ENCODE measurements at regions not wholly inside any gene's neighbourhood (a gene's known extent, or its start where the extent isn't known, plus 50 kb on each side); places are given as distances from the start of the nearest gene placed in this dataset.

DNA sequence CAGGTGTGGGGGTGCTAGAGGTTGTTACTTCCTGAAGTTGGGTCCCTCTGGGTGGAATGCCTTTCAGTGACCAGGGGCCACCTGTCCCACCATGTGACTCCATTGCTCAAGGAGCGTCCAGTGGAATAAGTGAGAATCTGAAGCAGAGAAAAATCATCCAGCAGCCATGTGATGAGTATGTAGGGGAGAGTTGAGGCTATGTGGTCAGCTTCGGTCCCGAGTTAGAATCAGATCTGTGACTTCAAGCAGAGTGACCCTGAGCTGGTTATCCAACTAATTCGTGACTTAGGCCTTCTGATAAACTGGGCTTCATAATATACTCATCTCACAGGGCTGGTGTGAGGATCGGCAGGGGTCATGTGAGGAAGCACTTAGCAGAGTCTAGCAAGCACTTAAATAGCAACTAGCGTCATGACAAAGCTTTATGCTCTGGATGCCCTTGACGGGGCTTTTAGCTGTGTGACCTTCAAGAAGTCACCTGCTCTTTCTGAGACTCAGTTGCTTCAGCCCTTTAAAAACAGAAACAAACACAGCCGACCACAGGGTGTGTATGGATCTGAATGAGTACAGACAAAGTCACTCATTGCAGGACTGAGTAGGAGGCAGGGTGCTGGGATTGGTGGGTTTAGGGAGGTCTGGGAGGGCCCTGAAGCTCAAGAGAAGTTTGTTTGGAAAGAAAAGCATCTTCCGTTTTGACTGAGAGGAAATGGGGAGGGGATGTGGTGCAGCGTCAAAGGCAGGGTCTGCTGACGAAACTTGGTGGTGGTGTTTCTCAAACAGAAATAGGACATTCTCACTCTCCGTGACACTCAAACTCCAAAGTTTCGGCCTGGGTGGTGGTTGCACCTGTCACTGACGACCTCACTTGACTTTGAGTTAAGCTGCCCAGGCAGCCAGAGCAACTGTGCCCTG lies 264.0 kb upstream of the CXCR4 start:
- TF ChIP-seq SIN3A (IDR thresholded peaks at IDR 0.05; ENCODE audit: borderline replicate concordance, insufficient read depth, low read depth, low read length), result no peak
- TF ChIP-seq, protein P1, sequence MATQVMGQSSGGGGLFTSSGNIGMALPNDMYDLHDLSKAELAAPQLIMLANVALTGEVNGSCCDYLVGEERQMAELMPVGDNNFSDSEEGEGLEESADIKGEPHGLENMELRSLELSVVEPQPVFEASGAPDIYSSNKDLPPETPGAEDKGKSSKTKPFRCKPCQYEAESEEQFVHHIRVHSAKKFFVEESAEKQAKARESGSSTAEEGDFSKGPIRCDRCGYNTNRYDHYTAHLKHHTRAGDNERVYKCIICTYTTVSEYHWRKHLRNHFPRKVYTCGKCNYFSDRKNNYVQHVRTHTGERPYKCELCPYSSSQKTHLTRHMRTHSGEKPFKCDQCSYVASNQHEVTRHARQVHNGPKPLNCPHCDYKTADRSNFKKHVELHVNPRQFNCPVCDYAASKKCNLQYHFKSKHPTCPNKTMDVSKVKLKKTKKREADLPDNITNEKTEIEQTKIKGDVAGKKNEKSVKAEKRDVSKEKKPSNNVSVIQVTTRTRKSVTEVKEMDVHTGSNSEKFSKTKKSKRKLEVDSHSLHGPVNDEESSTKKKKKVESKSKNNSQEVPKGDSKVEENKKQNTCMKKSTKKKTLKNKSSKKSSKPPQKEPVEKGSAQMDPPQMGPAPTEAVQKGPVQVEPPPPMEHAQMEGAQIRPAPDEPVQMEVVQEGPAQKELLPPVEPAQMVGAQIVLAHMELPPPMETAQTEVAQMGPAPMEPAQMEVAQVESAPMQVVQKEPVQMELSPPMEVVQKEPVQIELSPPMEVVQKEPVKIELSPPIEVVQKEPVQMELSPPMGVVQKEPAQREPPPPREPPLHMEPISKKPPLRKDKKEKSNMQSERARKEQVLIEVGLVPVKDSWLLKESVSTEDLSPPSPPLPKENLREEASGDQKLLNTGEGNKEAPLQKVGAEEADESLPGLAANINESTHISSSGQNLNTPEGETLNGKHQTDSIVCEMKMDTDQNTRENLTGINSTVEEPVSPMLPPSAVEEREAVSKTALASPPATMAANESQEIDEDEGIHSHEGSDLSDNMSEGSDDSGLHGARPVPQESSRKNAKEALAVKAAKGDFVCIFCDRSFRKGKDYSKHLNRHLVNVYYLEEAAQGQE (IDR thresholded peaks at IDR 0.05; ENCODE audit: insufficient read depth in 1 of 2, low read depth in 2 of 2, low read length in 1 of 2), result no peak
- no peak for TF ChIP-seq TCF7L2 (IDR thresholded peaks at IDR 0.05; ENCODE audit: low read depth, low read length)
- no peak for TF ChIP-seq POLR2AphosphoS5 (IDR thresholded peaks at IDR 0.05; ENCODE audit: low read depth, low read length)
- TF ChIP-seq, protein P2, sequence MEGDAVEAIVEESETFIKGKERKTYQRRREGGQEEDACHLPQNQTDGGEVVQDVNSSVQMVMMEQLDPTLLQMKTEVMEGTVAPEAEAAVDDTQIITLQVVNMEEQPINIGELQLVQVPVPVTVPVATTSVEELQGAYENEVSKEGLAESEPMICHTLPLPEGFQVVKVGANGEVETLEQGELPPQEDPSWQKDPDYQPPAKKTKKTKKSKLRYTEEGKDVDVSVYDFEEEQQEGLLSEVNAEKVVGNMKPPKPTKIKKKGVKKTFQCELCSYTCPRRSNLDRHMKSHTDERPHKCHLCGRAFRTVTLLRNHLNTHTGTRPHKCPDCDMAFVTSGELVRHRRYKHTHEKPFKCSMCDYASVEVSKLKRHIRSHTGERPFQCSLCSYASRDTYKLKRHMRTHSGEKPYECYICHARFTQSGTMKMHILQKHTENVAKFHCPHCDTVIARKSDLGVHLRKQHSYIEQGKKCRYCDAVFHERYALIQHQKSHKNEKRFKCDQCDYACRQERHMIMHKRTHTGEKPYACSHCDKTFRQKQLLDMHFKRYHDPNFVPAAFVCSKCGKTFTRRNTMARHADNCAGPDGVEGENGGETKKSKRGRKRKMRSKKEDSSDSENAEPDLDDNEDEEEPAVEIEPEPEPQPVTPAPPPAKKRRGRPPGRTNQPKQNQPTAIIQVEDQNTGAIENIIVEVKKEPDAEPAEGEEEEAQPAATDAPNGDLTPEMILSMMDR (IDR thresholded peaks at IDR 0.05), result no peak
- intact Hi-C loops (cut with micrococcal nuclease; ENCODE audit: unreplicated experiment), result no loop called here
- no peak for DNase-seq (ENCODE audit: low read depth, low spot score)
- Histone ChIP-seq H3K36me3 (ENCODE audit: control insufficient read depth, insufficient read depth, low read length) (no peaks in the 10 kb centered on the region), H3K27ac (ENCODE audit: low read length) (no peak overlapping the region), H3K27me3 (ENCODE audit: control insufficient read depth, insufficient read depth, low read length) (no peaks in the 10 kb centered on the region), H3K9me3 (ENCODE audit: control insufficient read depth, insufficient read depth, low read depth, low read length) (no peaks in the 10 kb centered on the region), H3K4me1 (ENCODE audit: control insufficient read depth, insufficient read depth, low read length) (no peaks in the 10 kb centered on the region), H3K4me3 (ENCODE audit: low read depth in 2 of 2, low read length in 2 of 2) (no peak overlapping the region)
- ChIA-PET CTCF (no interaction called here), POLR2A (no interaction called here)
- in situ Hi-C loops (cut with HindIII; ENCODE audit: low pct_unique_long_range_greater_than_20kb, low sequenced_read_pairs), result no loop called here
- no TSS peak for BruUV-seq (replicated peaks)
- no peak for ATAC-seq

GRCh38 chr2:136381245-136381644 lies 263.3 kb upstream of the CXCR4 start:
- Histone ChIP-seq H3K4me1 (ENCODE audit: control insufficient read depth, insufficient read depth, low read length) (no peaks in the 10 kb centered on the region), H3K27me3 (ENCODE audit: control insufficient read depth, insufficient read depth, low read length) (no peaks in the 10 kb centered on the region), H3K27ac (ENCODE audit: low read length) (no peak overlapping the region), H3K4me3 (ENCODE audit: low read depth in 2 of 2, low read length in 2 of 2) (no peak overlapping the region), H3K36me3 (ENCODE audit: control insufficient read depth, insufficient read depth, low read length) (no peaks in the 10 kb centered on the region), H3K9me3 (ENCODE audit: control insufficient read depth, insufficient read depth, low read depth, low read length) (no peaks in the 10 kb centered on the region)
- intact Hi-C loops (cut with micrococcal nuclease; ENCODE audit: unreplicated experiment) (no loop called here), in situ Hi-C loops (cut with HindIII; ENCODE audit: low pct_unique_long_range_greater_than_20kb, low sequenced_read_pairs) (no loop called here)
- DNase-seq (ENCODE audit: low read depth, low spot score), result no peak
- POLR2A ChIA-PET, result no interaction called here
- no TSS peak for BruUV-seq (replicated peaks)
- CTCF ChIA-PET, result interaction anchor here (0.7 kb wide), 1 partner anchor 467 kb away, joined by 4 read pairs; no protein-coding TSS in a partner anchor
- ATAC-seq, result no peak
- TF ChIP-seq TCF7L2 (IDR thresholded peaks at IDR 0.05; ENCODE audit: low read depth, low read length) (no peak), SIN3A (IDR thresholded peaks at IDR 0.05; ENCODE audit: borderline replicate concordance, insufficient read depth, low read depth, low read length) (no peak), POLR2AphosphoS5 (IDR thresholded peaks at IDR 0.05; ENCODE audit: low read depth, low read length) (no peak)
- TF ChIP-seq, protein P2 (IDR thresholded peaks at IDR 0.05), result no peak
- TF ChIP-seq, protein P1 (IDR thresholded peaks at IDR 0.05; ENCODE audit: insufficient read depth in 1 of 2, low read depth in 2 of 2, low read length in 1 of 2), result no peak
